Activated naive CD4-positive, alpha-beta T cell treated with anti-CD3 and anti-CD28 coated beads, Interleukin-2, amount 50 U/mL, for 24 hours (primary cell): ENCODE measurements at regions not wholly inside any gene's neighbourhood (a gene's known extent, or its start where the extent isn't known, plus 50 kb on each side); places are given as distances from the start of the nearest gene placed in this dataset.

Source experiments
- H3K27ac Mint-ChIP-seq: one replicate; pipeline ENCODE4 v1.8.0; 2021; ENCODE audit warnings: mild to moderate bottlenecking, mixed read lengths
- H3K27me3 Mint-ChIP-seq: one replicate; pipeline ENCODE4 v1.8.0; 2021; ENCODE audit warnings: mixed read lengths
- H3K36me3 Mint-ChIP-seq: one replicate; pipeline ENCODE4 v1.8.0; 2021; ENCODE audit warnings: mixed read lengths
- H3K4me1 Mint-ChIP-seq: one replicate; pipeline ENCODE4 v1.8.0; 2021; ENCODE audit warnings: mixed read lengths
- H3K4me3 Mint-ChIP-seq: one replicate; pipeline ENCODE4 v1.8.0; 2021; ENCODE audit warnings: mild to moderate bottlenecking, mixed read lengths
- H3K9me3 Mint-ChIP-seq: one replicate; pipeline ENCODE4 v1.8.0; 2021; ENCODE audit warnings: mixed read lengths

DNA sequence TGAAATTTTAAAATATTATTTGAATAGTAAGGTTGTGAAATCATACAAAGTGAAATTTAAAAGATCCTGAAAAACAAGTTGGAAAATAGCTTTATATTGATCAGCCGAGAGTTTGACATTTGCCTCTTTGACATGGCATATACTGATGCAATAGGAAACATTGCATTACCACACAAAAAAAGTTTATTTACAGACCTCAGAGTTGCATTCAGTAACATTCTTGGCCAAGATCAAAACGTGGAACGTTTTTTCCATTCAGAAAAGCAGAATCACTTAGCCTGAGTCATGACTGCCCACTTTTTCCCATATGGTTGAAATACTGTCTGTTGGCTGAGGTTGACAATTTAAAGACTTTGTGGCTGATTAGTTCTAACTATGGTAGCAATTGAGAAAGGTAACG lies 55.1 kb upstream of the BACH2 start:
- H3K27ac Mint-ChIP-seq: peak overlapping the region; percentile 98
- H3K27me3 Mint-ChIP-seq: no peaks in the 10 kb centered on the region
- peaks cover 1% of the 10 kb centered on the region for H3K36me3 Mint-ChIP-seq
- H3K4me1 Mint-ChIP-seq: peaks cover 60% of the 10 kb centered on the region
- H3K4me3 Mint-ChIP-seq: peak overlapping the region; percentile 59
- no peaks in the 10 kb centered on the region for H3K9me3 Mint-ChIP-seq

DNA sequence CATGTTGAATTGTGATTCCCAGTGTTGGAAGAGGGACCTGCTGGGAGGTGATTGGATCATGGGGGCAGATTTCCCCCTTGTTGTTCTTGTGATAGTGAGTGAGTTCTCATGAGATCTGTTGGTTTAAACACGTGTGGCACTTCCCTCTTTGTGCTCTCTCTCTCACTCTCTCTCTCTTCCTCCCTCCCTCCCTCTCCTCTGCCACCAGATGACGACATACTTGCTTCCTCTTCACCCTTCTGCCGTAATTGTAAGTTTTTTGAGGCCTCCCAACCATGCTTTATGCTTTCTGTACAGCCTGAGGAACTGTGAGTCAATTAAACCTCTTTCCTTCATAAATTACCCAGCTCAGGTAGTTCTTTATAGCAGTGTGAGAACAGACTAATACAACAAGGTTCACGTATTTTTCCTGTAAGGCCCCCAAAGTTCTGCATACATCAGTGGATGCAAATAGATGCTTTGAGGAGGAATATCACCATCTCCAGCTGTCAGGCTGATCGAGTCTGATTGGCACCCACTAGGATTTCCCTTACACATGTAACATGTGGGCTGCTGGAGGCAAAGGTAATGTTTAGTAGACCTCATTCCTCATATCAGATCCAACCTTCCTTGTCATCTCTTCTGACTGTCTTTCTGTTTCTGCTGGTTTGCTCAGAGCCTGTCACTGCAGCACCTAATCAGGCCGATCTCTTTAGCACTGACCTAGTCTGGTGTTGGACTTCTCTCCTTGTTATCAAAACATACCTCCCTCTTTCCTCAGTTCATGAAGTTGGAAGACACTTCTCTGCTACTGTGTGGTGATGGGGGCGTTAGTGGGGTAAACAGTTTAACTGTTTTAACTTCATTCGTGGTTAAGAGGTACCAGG lies 54.3 kb upstream of the BACH2 start:
- H3K4me1 Mint-ChIP-seq: peaks cover 58% of the 10 kb centered on the region
- H3K27ac Mint-ChIP-seq: peak overlapping the region; percentile 98
- H3K36me3 Mint-ChIP-seq: no peaks in the 10 kb centered on the region
- H3K4me3 Mint-ChIP-seq: peak overlapping the region; percentile 69
- H3K27me3 Mint-ChIP-seq: no peaks in the 10 kb centered on the region
- H3K9me3 Mint-ChIP-seq: no peaks in the 10 kb centered on the region

DNA sequence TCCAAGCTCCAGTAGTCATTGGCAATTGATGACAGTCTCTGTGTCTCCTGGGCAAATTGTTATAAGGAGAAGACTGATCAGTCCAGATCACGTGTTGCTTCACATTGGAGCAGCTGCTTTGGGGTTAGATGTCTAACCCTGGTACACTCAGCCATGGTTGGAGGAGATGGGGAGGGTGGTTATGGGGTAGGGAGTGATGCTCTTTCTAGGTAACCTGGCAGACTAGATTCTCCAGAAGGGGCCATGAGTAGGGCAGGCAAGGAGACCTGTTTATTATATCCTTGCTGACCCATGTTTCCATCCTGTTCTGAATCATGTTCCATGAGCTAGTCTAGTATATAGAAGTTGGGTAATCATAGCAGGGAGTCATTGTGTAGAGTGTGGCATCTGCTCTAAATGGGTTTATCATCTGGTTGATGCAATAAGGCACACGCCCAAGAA lies 50.8 kb upstream of the BACH2 start:
- Mint-ChIP-seq H3K4me3 (no peak overlapping the region), H3K9me3 (no peaks in the 10 kb centered on the region), H3K4me1 (peaks cover 44% of the 10 kb centered on the region), H3K36me3 (no peaks in the 10 kb centered on the region), H3K27ac (peak overlapping the region; percentile 92), H3K27me3 (no peaks in the 10 kb centered on the region)

DNA sequence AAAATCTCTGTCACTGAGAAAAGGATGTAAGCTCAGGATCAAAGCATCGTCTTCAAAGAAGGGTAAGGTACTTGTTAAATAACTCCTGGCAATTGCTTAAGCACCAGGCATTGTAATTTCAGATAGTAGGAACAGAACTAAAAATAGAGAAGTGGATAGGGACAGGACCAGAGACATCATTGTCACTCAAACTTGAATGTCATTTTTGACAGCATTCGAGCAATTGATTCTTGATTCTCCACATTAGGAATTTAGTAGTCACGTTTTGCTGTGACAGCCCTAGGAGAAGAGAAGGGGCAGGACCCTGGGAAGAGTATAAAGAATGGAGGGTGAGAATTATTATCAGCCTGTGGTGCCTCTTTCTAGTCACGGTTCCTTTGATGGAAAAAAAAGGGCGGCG lies 50.1 kb upstream of the BACH2 start:
- H3K27ac Mint-ChIP-seq: no peak overlapping the region
- no peaks in the 10 kb centered on the region for H3K27me3 Mint-ChIP-seq
- H3K4me1 Mint-ChIP-seq: peaks cover 37% of the 10 kb centered on the region
- no peaks in the 10 kb centered on the region for H3K9me3 Mint-ChIP-seq
- no peak overlapping the region for H3K4me3 Mint-ChIP-seq
- H3K36me3 Mint-ChIP-seq: no peaks in the 10 kb centered on the region
